ENCODE measurements at regions not wholly inside any gene's neighbourhood (a gene's known extent, or its start where the extent isn't known, plus 50 kb on each side); places are given as distances from the start of the nearest gene placed in this dataset.

DNA sequence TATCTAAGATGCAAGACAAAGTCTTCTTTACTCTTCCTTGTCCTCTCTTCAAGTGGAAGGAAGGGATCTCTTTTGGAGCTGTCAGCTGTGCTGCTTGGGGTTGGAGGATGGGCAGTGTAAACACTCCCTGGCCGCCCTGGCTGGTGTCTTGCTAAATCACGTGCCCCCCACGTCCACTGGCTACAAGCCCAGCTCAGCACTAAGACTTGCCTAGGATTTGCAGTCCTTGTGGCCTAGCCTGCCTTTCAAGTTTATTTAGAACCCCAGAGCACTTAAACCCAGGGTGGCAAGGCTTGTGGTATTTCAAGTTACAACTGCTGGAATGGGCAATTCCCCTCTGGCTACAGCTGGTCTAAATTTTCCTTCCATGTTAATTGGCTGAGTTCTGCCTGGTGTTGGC is 272.4 kb upstream of the MYO3A start:
- no peak for DNase-seq (ENCODE audit: low spot score)
- TF ChIP-seq, protein P1, sequence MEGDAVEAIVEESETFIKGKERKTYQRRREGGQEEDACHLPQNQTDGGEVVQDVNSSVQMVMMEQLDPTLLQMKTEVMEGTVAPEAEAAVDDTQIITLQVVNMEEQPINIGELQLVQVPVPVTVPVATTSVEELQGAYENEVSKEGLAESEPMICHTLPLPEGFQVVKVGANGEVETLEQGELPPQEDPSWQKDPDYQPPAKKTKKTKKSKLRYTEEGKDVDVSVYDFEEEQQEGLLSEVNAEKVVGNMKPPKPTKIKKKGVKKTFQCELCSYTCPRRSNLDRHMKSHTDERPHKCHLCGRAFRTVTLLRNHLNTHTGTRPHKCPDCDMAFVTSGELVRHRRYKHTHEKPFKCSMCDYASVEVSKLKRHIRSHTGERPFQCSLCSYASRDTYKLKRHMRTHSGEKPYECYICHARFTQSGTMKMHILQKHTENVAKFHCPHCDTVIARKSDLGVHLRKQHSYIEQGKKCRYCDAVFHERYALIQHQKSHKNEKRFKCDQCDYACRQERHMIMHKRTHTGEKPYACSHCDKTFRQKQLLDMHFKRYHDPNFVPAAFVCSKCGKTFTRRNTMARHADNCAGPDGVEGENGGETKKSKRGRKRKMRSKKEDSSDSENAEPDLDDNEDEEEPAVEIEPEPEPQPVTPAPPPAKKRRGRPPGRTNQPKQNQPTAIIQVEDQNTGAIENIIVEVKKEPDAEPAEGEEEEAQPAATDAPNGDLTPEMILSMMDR (conservative IDR thresholded peaks at IDR 0.05; ENCODE audit: low read depth): no peak
- no peak overlapping the region for H3K27ac ChIP-seq
- ChIA-PET POLR2A (ENCODE audit: low non-redundant PET) (no interaction called here), CTCF (interaction anchor here (0.6 to 0.7 kb wide), 3 partner anchors 52 to 1804 kb away, joined by 3 to 11 read pairs (median 5); no protein-coding TSS in a partner anchor)

DNA sequence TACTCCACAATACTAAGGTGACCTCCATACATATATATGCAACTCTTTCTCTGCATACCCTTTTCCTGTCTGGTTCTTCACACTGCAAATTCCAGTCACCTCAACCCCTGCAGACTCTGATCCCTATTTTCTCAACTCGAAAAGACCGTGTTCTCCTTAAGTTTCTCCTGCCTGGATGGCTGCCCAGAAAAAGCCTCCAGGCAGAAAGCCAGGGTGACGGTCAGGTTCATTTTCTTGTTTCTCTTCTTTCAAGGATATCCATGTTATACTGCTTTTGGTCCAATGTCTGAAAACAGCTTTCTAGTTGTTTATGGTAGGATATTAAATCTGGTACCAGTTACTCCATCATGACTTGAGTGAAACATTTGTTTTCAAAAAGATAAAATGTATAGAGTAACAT is 267.8 kb upstream of the MYO3A start:
- H3K27ac ChIP-seq: no peak overlapping the region
- ChIA-PET CTCF (interaction anchor here (0.5 kb wide), 1 partner anchor 74 kb away, joined by 4 read pairs; no protein-coding TSS in a partner anchor), POLR2A (ENCODE audit: low non-redundant PET) (no interaction called here)
- no peak for DNase-seq (ENCODE audit: low spot score)
- TF ChIP-seq, protein P1 (conservative IDR thresholded peaks at IDR 0.05; ENCODE audit: low read depth): no peak

GRCh38 chr10:25675204-25675603 is 258.8 kb upstream of the MYO3A start:
- CTCF ChIA-PET: no interaction called here
- H3K27ac ChIP-seq: no peak overlapping the region
- POLR2A ChIA-PET (ENCODE audit: low non-redundant PET): no interaction called here
- TF ChIP-seq, protein P1 (conservative IDR thresholded peaks at IDR 0.05; ENCODE audit: low read depth): no peak
- DNase-seq (ENCODE audit: low spot score): no peak

DNA sequence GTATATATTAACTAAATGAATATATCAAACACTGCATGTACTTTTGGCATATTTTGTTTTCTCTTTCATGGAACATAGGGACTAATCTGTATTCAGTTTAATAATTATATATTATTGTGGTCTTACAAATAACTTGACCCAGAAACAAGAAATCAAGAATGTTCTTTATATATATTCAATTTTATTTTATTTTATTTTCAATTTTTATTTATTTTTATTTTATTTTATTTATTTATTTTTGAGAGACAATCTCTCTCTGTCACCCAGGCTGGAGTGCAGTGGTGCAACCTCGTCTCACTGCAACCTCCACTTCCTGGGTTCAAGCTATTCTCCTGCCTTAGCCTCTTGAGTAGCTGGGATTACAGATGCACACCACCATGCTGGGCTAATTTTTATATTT is 258.4 kb upstream of the MYO3A start:
- no peak for DNase-seq (ENCODE audit: low spot score)
- POLR2A ChIA-PET (ENCODE audit: low non-redundant PET): no interaction called here
- TF ChIP-seq, protein P1 (conservative IDR thresholded peaks at IDR 0.05; ENCODE audit: low read depth): no peak
- CTCF ChIA-PET: interaction anchor here (0.5 kb wide), 1 partner anchor 50 kb away, joined by 4 read pairs; no protein-coding TSS in a partner anchor
- no peak overlapping the region for H3K27ac ChIP-seq

DNA sequence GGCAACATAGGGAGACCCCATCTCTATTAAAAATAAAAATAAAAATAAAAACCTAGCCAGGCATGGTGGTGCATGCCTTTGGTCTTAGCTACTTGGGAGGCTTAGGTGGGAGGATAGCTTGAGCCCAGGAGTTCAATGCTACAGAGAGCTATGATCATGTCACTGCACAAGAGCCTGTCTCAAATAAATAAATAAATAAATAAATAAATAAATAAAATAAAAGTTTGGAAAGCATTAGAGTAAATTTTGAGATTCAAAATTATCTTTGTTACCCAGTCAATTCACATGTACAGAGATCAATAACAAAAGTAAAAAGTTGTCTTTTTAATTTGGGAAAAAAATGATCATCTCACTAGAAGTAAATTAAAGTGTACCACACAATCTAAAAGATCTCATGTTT is 255.8 kb upstream of the MYO3A start:
- CTCF ChIA-PET: interaction anchor here (1.8 kb wide), 1 partner anchor 23 kb away, joined by 5 read pairs; no protein-coding TSS in a partner anchor
- no peak for DNase-seq (ENCODE audit: low spot score)
- TF ChIP-seq, protein P1 (conservative IDR thresholded peaks at IDR 0.05; ENCODE audit: low read depth): no peak

DNA sequence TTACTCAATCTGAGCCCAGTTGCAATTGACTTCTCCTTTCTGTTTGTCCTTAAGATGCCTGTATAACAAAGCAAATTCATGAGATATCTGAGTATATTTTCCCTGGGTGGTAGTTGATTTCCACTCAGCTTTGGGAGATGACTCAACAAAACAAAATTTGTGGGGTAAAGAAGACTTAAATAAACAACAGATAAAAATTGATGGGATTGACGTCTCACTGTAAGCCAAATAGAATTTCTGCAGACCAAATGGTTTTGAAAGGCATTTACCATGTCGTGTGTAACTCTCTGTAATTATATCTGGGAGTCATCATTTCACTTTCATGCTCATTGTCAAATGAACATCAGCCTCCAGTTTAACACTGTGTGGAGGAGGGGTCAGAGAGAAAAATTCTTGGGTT is 255.4 kb upstream of the MYO3A start:
- no peak overlapping the region for H3K27ac ChIP-seq
- CTCF ChIA-PET: interaction anchor here (1.8 kb wide), 1 partner anchor 23 kb away, joined by 5 read pairs; no protein-coding TSS in a partner anchor
- TF ChIP-seq, protein P1 (conservative IDR thresholded peaks at IDR 0.05; ENCODE audit: low read depth): no peak
- no peak for DNase-seq (ENCODE audit: low spot score)
- POLR2A ChIA-PET (ENCODE audit: low non-redundant PET): no interaction called here

More for the DNA sequence above, 255.8 kb upstream of the MYO3A start:
- H3K27ac ChIP-seq: no peak overlapping the region
- POLR2A ChIA-PET (ENCODE audit: low non-redundant PET): no interaction called here
